GM19455 (cell line): ENCODE measurements at regions not wholly inside any gene's neighbourhood (a gene's known extent, or its start where the extent isn't known, plus 50 kb on each side); places are given as distances from the start of the nearest gene placed in this dataset.

ENCODE experiments used
- ATAC-seq: cut with Tn5 transposase; IDR thresholded peaks from one replicate; pipeline ENCODE4 v1.9.1; 2021; ENCODE audit not compliant: unreplicated experiment

- ATAC-seq = no peak
Observed at GRCh38 chr2:120807751-120808150, 72.1 kb downstream of the GLI2 start.

- ATAC-seq = no peak
Observed at GRCh38 chr2:120809151-120809550, 73.5 kb downstream of the GLI2 start.

GRCh38 chr2:120809609-120810440 is 74.2 kb downstream of the GLI2 start:
- ATAC-seq = no peak

- no peak for ATAC-seq
Observed at GRCh38 chr2:120810639-120811038, 75.0 kb downstream of the GLI2 start.

- ATAC-seq = no peak
Observed at GRCh38 chr2:120812866-120813265, 77.2 kb downstream of the GLI2 start.

- ATAC-seq = no peak
Observed at GRCh38 chr2:120814352-120814751, 78.7 kb downstream of the GLI2 start.

- no peak for ATAC-seq
Observed at GRCh38 chr2:120815292-120815691, 79.6 kb downstream of the GLI2 start.

GRCh38 chr2:120817136-120817955 is 81.7 kb downstream of the GLI2 start:
- no peak for ATAC-seq

GRCh38 chr2:120817956-120818325 is 82.3 kb downstream of the GLI2 start:
- ATAC-seq = no peak

GRCh38 chr2:120818441-120818920 is 82.8 kb downstream of the GLI2 start:
- ATAC-seq = no peak

- no peak for ATAC-seq
Observed at GRCh38 chr2:120819720-120820210, 84.1 kb downstream of the GLI2 start.

- ATAC-seq = no peak
Observed at GRCh38 chr2:120820263-120820952, 84.7 kb downstream of the GLI2 start.

GRCh38 chr2:120820953-120821279 is 85.2 kb downstream of the GLI2 start:
- no peak for ATAC-seq

GRCh38 chr2:120821446-120822160 is 85.9 kb downstream of the GLI2 start:
- ATAC-seq = no peak

- no peak for ATAC-seq
Observed at GRCh38 chr2:120822933-120823332, 87.3 kb downstream of the GLI2 start.

- ATAC-seq = no peak
Observed at GRCh38 chr2:120823551-120823950, 87.9 kb downstream of the GLI2 start.

- no peak for ATAC-seq
Observed at GRCh38 chr2:120824246-120824645, 88.6 kb downstream of the GLI2 start.

GRCh38 chr2:120825370-120826259 is 89.9 kb downstream of the GLI2 start:
- no peak for ATAC-seq

- ATAC-seq = no peak
Observed at GRCh38 chr2:120826260-120826648, 90.6 kb downstream of the GLI2 start.
